ENCODE measurements at regions not wholly inside any gene's neighbourhood (a gene's known extent, or its start where the extent isn't known, plus 50 kb on each side); places are given as distances from the start of the nearest gene placed in this dataset.
"Not testable (repeated sequence)": the region's sequence is repeated elsewhere in the genome, so short reads cannot be mapped to it uniquely, and the experiment has no call there.

DNA sequence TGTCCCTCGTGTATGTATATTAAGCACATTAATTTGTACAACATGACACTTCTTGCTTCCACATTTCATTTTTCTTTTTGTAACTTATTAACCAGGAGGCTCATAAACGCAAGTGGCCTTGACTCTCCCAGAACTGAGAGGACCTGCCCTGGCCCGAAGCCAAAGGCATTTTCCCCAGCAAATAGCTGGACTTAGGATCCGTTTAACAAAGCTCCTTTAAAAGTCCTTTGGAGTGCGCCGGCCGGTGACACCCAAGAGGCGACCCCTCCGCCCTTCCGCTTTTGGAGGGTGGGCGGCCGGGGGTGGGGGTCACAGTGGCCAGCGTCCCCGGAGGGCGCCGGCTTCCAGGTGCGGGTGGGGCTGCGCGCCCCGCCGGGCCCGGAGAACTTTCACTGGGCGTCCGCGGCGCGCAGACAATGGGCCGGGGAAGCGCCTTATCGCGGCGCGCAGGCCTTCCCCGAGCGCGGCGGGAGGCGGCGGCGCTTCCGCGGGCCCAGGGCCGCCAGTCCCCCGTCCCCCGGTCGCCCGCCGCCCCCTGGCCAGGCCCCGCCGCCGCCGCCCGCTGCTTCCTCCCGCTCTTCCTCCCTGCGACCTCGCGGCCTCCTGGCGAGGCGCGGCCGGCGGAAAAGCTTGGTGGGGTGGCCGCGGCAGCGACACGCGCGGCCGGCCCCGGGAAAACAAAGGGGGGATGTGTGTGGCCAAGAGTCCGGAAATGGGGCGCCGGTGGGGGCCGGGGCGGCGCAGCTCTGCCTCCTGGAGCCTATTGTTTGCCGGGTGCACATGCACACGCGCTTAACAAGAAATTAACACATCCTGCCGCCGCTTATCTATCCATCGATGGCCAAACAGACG is 613.4 kb downstream of the MCTP2 start:
- no peak for DNase-seq (ENCODE audit: low read depth)

DNA sequence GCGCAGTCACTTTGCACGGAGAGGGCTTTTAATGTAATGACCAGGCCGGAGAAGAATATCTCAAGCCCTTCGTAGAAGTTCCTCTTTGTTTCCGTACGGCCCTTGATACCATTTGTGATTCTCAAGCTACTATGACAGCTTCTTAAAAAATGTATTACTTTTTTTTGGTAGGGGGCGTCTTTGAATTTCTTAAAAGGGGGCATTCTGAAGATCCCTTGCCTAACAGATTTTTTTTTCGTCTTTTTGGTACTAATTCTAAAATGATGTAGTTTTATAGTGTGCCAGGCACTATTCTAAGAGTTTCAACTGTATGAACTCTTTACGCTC is 614.0 kb downstream of the MCTP2 start:
- DNase-seq (ENCODE audit: low read depth), result no peak

DNA sequence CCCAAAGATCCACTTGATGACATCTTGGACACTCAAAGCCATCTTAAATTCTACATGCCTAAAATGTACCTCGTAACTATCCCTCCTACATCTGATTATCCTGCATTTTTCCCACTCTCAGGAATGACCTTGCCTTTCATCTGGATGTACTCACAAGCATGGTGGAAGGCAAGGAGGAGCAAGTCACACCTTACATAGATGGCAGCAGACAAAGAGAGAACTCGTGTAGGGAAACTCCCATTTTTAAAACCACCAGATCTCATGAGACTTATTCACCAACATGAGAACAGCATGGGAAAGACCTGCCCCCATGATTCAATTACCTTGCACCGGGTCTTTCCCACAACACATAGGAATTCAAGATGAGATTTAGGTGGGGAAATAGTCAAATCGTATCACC is 616.0 kb downstream of the MCTP2 start:
- DNase-seq (ENCODE audit: low read depth), result no peak

DNA sequence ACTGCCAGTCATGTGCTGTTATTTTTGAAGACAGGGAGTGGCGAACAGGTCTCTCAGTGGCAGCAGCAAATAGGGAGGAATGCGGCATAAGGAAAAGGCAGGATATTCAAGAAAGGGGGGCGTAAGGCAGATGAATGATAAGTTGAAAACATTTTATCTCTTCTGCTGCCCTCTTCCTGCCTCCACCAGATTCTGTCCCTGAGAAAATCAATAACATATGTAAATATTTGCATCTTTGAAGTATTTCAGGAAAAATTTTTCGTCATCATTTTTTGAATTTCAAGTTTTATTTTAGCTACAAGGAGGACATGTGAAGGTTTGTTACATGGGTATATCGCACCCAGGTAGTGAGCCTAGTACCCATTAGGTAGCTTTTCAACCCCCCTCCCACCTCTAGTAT is 616.7 kb downstream of the MCTP2 start:
- no peak for DNase-seq (ENCODE audit: low read depth)

DNA sequence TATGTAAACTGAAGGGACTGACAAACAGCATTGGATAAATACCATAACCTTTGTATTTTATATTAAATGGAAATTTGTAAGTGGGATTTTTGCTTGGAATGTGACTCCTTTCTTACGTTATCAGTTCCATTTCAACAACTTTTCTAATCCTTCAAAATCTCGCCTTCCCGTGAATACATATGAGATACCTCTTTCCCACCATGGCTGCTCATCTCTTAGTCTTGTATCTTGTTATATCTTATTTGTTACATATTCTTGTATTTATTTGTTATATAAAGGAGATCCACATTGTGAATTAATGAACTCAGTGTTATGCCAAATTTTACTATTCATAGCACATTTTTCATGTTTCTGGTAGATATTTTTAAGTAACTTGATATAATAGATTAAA is 623.7 kb downstream of the MCTP2 start:
- no peak for DNase-seq (ENCODE audit: low read depth)

DNA sequence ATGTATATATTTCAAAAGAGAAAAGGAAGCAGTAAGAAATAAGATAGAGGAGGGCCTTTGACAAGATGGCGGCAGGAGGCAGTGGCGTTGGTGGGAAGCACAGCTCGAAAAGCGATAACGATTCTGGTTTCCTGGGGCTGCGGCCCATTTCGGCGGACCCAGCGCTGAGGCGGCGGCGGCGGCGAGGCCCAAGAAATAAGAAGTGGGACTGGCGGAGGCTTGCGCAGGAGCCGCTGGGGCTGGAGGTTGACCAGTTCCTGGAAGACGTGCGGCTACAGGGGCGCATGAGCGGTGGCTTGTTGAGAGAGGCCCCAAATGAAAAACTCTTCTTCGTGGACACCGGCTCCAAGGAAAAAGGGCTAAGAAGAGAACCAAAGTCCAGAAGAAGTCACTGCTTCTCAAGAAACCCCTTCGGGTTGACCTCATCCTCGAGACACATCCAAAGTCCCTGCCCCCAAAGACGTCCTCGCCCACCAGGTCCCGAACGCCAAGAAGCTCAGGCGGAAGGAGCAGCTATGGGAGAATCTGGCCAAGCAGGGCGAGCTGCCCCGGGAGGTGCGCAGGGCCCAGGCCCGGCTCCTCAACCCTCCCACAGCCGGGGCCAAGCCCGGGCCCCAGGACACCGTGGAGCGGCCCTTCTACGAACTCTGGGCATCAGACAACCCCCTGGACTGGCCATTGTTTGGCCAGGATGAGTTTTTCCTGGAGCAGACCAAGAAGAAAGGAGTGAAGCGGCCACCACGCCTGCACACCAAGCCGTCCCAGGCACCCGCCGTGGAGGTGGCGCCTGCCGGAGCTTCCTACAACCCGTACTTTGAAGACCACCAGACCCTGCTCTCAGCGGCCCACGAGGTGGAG is 624.3 kb downstream of the MCTP2 start:
- DNase-seq (ENCODE audit: low read depth), result no peak

DNA sequence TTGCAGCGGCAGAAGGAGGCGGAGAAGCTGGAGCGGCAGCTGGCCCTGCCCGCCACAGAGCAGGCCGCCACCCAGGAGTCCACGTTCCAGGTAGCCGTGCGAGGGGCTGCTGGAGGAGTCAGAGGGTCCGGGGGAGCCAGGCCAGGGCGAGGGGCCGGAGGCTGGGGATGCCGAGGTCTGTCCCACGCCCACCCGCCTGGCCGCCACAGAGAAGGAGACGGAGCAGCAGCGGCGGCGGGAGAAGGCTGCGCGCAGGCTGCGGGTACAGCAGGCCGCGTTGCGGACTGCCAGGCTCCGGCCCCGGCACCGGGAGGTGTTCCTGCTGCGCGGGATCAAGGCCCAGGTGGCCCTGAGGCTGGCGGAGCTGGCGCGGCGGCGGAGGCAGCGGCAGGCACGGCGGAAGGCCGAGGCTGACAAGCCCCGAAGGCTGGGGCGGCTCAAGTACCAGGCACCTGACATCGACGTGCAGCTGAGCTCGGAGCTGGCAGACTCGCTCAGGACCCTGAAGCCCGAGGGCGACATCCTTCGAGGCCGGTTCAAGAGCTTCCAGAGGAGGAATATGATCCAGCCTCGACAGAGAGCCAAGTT is 625.0 kb downstream of the MCTP2 start:
- DNase-seq (ENCODE audit: low read depth), result no peak

DNA sequence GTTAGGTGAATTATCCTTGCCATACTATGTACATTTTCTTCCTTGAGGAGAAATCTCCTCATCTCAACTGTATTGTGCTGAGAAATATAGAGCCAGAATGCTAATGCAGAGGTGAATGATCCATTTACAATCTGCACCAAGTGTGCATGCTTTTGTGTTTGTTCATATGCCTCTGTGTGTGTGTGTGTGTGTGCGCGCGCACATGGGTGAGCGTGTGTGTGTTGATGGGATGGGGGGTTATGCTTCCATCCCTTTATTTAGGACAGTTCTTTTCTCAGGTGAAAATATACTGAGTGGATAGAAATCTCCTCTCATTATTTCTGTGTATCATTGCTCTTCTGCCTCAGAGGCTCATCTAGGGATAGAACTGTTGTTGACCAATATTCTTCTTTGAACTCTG is 626.1 kb downstream of the MCTP2 start:
- no peak for DNase-seq (ENCODE audit: low read depth)

DNA sequence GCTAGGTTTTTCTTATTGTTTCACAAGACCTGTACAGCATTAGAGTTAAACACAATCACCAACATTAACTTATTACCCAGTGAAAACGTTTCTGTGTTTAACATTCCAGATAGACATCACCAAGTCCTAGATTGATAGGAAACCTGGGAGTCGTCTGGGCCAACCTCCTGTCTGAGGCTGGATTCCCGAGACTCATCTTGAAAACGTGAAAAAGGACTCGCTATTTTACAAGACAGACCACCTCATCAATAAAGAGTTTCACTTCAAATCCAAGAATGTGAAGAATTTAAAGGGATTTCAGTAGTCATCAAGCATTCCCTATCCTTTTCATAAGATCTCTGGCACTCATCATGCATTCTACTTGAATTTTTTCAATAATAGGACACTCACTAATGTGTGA is 626.6 kb downstream of the MCTP2 start:
- DNase-seq (ENCODE audit: low read depth), result no peak

DNA sequence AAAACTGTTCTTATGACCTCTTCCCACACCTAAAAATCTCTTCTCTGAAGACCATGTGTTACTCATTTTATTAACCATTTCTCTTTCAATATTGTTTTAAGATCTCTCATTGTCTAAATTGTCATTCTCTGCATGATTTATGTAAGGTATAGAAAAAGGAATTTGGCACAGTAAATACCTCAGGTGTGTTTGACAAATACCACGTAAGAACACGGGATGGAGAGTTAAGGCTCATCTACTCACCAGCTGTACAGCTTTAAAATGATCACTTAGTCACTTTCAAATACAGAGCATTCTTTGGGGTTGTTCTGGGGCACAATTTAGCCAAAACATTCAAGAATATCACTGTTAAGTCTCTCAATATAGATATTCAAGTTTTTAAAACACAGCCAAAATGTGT is 627.1 kb downstream of the MCTP2 start:
- no peak for DNase-seq (ENCODE audit: low read depth)

DNA sequence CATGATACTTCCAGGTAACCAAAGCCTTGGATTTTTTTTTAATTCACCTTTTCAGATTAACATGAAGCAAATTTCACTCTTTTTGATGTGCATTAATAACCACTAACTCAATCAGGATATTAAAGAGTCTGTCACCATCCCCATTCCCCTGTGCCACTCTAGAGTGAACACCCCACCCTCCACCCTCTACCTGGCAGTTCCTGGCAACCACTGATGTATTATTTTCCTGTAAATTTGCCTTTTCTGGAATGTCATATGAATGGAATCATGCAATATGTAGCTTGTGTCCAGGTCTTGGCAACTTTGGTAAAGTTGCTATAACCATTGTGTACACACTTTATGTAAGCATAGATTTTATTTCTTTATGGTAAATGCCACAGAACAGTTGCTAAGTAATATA is 627.6 kb downstream of the MCTP2 start:
- no peak for DNase-seq (ENCODE audit: low read depth)

DNA sequence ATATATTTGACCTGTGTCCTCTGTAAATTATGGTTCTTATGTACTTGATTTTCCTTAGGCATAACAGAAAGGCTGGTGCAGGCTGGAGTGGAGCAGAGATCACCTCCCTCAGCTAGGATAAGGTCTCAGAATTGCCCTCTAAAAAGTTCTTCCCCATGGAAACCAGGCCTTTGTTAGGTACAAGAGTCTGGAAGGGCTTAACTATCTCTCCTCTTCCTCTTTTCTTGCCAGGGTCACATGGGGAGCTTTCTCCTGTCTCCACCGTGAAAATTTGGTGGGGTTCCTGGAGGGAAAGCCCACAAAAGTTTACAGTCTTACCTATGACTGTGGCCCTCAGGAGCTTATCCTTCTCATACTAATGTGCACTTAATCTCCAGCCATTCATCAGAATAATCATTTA is 633.2 kb downstream of the MCTP2 start:
- DNase-seq (ENCODE audit: low read depth), result no peak

DNA sequence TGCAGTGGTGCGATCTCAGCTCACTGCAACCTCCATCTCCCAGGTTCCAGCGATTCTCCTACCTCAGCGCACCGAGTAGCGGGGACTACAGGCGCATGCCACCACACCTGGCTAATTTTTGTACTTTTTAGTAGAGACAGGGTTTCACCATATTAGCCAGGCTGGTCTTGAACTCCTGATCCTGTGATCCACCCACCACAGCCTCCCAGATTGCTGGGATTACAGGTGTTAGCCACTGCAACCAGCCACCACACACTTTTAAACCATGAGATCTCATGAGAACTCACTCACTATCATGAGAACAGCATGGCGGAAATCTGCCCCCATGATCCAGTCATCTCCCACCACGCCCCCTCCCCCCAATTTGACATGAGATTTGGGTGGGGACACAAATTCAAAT is 636.9 kb downstream of the MCTP2 start:
- not testable (repeated sequence) for DNase-seq (ENCODE audit: low read depth)

DNA sequence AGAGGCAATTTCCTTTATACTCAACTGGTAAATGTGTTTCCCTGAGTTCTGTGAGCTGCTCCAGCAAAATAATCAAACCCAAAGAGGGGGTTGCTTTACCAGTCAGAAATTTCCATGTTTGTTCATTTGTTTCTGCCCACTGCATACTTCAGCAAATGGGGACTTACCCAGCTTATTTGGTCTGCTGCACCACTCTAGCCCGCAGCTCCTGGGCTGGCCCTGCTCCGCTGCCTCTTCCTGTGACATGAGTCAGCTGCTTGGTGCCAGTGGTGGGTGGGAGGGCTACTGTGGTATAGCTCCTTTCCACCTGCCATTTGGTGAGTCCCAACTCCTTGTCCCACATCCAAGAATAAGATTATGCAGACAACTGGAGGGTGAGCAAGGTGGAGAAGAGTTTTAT is 644.2 kb downstream of the MCTP2 start:
- no peak for DNase-seq (ENCODE audit: low read depth)

DNA sequence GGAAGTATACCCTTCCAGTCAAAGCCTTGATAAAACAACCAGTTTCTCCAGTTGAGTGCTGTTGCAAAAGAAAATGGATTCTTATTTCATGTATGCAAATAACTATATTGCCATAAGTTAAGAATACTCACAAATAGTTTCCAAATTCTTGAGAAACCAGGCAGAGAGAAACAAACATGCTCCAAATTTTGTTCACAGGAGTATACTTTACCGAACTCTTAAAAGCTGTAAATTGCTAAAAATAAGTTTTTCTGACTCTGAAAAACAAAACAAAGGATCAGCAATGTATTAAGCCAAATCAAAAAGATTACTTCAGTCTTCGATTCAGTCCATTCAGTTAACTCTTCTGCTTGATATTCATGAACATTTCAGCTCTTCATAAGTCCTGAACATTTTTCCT is 646.5 kb downstream of the MCTP2 start:
- no peak for DNase-seq (ENCODE audit: low read depth)

DNA sequence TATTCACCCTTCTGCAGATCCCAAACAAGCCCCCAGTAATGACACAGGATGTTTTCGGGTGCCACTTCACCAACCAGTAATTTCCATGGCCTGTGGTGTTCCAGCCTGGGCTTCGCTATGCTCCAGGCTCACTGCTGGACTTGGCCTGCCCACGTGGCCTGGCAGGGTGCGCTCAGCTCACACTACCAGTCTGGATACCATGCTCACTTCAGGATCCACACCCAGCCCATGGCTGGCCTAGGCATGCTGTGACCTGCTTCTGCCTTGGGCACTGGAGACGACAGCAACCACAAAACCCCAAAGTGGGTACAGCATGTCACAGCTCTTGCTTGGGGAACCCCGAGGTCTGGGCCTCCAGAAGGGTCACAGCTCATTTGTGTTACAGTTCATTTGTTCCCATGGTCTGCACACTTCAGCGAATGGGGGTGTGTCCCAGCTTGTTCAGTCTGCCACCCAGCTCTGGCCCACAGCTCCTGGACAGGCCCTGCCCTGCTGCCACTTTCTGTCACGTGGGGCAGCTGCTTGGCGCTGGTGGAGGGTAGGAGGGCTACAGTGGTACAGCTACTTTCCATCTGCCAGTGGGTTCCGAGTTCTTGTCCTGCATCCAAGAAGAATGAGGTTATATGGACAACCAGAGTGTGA is 650.8 kb downstream of the MCTP2 start:
- DNase-seq (ENCODE audit: low read depth), result no peak

DNA sequence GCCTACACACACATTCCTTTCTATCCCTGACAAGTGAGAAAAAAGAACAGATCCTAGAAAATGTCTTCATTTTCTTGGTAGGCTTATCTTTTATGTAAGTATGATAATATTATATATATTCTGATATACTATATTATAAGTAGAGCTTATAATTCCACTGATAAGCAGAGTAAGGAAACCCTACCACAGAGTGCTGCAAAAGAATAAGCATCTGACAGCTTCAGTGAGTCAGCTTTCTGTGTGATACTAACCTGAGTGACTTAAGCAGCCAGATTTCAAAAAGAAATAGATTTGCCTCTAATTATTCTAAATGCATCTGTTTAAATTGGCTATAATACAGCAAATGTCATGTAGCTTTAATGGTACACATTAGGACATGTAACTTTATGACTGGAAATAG is 656.0 kb downstream of the MCTP2 start:
- no peak for DNase-seq (ENCODE audit: low read depth)

DNA sequence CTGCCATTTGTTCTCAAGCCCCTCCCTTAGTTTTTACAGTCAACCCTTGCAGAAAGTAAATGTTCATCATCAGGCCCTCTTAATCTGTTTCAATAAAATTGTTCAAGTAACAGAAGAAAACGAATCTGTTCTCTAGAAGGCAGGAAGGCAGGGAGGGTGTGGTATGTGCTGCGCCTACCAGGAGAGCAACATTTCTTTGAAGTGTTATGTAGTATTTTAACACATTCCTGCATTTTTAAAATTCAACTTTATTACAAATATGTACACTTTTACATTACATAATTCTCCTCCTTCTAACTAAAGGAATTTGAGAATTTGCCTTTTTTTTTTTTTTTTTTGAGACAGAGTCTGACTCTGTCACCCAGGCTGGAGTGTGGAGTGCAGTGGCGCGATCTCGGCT is 657.8 kb downstream of the MCTP2 start:
- DNase-seq (ENCODE audit: low read depth), result no peak

DNA sequence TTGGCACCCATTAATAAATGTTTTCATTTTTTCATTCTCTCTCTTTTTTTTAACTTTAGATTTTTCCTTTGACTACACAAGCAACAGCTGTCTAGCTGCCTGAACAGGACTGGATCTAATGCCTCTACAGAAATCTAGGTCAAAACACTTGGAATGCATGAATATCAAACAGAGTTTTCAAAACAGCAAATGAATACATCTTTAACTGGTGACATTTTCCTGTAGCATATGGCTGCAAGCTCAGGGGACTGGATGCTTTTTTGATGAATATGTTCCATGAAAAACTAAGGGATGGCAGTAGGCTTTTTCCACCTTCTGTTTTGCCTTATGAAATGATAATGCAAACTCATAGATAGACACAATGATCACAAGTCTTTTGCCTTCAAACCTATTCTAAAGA is 661.7 kb downstream of the MCTP2 start:
- DNase-seq (ENCODE audit: low read depth), result no peak

DNA sequence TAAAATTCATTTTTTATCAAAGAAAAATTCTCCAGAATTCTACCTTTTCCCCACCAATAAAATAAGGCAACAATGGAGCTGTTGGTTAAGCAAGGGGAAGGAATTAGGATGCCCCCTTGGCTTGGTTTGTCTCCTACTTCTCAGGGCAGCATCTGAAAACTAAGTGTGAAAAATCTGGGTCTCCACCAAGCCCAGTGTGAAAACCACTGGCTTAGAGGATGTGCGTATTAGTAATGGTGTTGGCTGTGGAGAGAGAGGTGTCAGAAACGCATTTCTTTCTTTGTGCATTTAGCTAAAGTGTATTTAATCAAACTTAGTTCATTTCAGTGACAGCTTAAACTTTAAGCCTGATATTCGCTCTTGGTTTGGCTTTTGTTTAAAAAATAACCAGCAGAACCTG is 662.7 kb downstream of the MCTP2 start:
- no peak for DNase-seq (ENCODE audit: low read depth)

DNA sequence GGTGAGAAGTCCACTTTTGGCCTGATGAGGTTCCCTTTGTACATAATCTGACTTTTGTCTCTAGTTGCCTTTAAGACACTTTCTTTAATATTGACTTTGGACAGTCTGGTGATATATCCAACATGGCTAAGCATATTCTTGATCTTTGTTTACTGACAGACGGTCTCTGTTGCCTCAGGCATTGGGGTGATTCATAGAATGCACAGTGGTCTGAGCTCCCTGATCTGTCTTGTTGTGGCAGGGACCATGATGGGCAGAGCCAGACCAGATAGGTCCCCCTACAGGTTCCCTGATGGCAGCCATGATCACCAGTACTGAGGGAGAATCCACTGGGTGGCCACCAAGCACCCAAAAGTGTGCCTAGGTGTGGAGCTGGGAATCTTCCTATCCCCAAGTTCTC is 678.1 kb downstream of the MCTP2 start:
- DNase-seq (ENCODE audit: low read depth), result no peak

DNA sequence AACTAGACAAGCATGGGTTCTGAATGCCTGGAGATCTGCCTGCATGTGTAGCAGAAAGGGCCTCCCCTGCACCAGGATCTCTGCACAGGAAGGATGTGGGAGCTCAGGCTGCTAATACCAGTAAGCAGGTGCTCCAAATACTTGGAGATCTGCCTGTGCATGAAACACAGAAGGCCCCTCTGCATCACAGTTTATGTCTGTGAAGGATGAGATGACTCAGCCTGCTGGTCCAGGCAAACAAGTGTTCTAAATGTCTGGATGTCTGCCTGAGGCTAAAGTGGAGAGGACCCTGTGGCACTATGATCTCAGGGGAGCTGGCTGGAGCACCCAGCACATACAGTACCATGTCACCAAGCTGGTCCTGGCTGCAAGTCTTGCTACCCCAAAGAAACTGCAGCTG is 678.8 kb downstream of the MCTP2 start:
- DNase-seq (ENCODE audit: low read depth), result no peak

DNA sequence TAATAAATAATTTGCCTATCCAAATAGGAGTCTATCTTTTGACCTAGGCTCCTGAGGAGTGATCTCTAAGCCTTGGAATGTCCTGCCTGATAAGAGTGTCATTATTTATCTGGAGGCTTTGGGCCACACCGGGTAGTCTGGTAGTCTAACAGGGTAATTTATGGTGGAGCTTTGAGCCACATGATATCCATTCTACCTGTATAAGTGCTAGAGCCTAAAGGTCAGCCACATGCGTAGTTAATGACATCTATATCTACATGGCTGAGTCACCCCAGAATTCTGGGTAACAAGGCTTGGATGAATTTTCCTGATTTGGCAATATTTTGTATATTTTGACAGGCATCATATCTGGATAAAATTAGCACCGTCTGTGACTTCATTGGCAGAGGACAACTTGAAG is 681.4 kb downstream of the MCTP2 start:
- no peak for DNase-seq (ENCODE audit: low read depth)

Data from T-helper 22 cell (primary cell).